GM19025 (cell line): ENCODE measurements at regions not wholly inside any gene's neighbourhood (a gene's known extent, or its start where the extent isn't known, plus 50 kb on each side); places are given as distances from the start of the nearest gene placed in this dataset.

Experiments used
- ATAC-seq: cut with Tn5 transposase; IDR thresholded peaks from one replicate; pipeline ENCODE4 v1.9.1; 2021; ENCODE audit warnings: mild to moderate bottlenecking, low read depth, moderate library complexity; ENCODE audit not compliant: unreplicated experiment

DNA sequence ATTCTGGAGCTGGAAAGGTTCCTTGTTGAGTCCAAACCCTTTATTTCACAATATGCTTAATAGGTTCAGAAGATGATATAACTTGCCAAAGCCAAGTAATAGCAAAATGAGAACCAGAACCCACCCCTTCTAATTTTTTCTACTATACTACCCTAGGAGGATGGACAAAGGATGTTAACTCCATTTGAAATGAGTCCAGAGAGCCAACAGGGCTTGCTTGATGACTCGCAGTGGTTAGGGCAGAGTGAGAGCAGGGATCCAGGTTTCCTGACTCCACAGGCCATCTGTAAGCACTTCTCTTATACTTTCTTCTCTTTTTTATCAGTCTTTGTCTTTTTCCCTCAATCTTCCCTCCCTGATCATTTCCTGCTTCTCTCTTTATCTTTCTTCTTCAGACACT lies 668.1 kb downstream of the MED13L start:
- ATAC-seq: no peak

DNA sequence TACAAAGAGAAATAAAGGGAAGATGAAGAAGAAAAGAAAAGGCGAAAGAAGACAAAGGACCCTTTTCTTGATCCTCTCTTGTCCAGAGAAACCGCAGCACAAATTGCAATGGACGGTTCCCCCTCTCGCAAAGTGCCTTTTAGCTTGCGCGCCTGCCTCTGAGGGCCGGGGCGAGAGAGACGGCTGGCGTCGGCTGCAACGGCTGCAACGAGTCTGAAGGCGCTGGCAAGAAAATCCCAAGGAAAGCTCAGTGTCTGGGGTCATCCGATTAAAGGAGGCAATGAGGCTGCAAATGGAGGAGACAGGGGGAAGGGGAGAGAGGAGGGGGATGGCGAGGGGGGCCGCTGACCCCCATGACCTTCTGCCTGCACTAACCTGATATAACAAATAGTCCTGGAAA lies 671.5 kb downstream of the MED13L start:
- no peak for ATAC-seq

DNA sequence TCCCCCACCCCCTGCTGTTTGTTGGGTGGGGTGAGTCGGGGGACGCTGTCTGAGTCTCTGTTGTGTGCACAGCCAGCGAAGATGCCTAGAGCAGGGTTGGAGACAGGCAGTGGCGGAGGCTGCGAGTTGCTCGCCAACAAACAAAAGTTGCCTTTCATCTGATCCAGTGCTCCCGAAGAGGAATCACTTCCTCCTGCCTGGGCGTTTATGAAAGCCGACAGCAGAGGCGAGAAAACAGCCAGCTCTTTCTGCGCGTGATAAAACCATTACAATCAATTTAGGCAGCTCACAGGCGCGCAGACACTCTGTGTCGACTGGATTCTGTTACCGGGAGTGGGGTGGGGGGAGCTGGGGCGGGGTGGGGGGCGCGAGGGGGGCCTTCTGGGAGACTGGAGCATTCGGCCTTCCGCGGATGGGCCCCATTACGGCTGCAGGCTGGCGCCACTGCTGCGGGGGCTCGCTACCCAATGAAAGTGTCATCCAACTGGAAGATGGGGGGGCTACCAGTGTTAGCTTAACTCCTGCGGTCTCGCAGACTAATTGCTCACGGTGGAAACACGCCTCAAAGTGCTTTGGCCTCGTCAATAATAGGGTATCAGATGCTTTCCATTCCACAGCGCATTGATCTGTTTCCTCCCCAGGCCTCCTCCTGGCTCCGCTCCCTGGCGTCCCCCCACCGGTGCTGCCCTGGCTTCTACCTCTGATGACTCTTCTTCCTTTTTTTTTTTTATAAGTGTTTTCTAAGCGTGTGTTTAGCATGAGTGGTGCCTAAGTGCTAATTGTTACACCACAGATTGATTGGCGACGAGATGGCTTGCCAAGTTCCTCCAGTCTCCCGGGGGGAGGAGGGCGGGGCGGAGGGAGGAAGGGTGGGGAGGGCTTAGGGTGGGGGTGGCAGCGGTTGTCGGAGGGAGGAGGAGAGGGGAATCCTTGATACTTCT lies 678.4 kb downstream of the MED13L start:
- no peak for ATAC-seq

DNA sequence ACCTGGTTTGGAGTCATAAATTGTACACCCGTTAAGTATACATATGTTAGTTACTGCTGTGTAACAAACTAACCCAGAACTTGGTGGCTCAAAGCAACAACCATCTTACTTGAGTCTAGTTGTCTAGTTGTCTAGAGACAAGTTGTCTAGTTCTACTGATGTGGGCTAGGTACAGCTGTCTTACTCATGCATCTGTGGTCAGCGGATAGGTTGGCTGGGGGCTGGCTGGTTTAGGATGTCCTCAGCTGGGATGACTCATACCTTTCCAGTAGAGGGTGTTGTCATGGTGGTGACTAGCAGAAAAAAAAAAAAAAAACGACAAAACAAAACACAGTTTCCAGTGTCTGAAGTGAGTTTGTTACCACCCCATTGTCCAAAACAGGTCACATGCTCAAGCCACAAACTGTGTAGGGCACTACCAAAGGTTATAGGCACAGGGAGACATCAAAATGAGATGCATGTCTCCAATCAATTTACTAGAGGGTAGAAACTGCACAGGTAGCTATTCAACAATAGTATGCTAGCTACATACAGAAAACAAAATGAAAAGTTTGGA lies 680.3 kb downstream of the MED13L start:
- no peak for ATAC-seq

DNA sequence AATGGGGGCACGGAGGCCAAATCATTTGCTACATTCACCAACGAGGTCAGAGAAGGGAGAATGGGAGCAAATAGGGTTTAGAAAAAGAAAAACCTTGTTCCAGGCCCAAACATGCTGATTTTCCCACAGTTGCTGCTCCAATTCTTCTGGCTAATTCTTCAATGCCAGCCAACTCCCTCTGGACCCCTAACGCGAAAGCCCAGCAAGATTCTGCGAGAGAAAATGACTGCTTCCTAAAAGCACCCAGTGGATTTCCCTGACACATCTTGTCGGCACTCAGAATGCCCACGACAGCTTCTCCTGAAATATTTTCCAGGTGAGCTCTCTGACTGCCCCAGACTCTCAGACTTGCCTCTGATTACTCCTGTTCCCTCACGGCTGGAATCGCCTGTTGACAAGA lies 689.4 kb downstream of the MED13L start:
- ATAC-seq: no peak

DNA sequence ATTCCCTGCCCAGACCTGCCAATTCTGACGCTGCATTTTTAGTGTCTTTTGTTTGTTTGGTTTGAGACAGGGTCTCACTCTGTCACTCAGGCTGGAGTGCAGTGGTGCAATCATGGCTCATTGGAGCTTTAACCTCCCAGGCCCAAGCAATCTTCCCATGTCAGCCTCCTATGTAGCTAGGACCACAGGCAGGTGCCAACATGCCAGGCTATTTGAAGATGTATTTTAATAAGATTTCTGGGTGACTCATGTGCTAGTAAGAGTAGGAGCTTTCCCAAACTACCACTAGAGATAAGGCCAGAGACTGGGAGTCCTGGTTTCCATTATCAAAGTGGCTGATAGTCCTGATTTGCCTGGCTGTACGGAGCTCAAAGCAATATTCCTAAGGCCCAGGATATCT lies 693.3 kb downstream of the MED13L start:
- ATAC-seq: no peak

DNA sequence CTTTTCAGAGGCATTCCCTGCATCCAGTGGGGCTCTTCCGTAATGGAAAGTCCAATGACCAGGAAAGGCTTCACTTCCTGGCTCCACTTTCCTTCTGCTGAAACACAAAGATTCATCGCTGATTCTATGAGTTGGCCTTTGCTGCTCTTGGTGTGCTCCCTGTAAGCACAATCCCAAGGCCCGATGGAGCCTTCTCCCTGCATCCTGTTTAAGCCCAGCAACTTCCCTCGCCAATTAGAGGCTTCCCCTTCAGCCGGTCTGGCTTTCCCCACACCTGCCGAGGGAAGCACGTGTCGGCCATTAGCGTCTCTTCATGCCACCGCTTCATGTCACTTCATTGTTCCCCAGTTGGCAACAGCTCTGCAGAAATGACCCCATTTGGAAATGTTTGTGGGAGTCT lies 693.9 kb downstream of the MED13L start:
- ATAC-seq: no peak

DNA sequence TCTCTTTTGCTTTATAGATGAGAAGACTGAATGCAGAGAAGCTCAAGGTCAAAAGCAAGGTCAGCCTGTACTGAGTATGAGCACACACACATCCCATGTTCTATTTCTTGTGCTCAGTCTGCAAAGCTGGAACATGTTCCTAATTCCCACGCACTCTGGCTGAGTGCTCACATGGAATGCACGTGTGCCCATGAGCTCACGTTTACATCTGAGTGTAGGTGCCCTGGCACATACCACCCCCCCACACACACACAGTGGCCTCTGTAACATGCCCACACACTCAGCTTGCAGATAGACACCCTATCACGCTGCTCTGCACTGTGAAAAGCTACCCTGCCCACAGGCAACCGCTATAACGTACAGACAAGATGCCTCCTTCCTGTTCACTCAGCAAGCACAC lies 700.1 kb downstream of the MED13L start:
- no peak for ATAC-seq

DNA sequence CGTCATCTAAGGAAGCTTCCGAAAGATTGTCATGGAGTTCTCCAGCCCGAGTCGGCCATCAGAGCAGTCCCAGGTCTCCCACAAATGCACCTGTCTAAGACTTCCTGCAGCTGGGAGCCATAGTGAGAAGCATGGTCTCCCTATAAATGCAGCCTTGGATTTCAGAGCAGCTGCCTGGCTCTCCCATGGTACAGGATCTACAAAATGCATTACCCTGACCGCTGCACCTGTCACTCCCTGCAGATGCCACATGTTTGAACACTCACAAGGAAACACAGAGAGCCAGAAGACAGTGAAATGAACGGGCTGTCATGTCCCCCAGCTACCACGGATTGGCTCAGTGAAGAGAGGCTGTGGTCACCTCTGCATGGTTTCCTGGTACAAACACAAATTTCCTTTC lies 702.7 kb downstream of the MED13L start:
- ATAC-seq: no peak

DNA sequence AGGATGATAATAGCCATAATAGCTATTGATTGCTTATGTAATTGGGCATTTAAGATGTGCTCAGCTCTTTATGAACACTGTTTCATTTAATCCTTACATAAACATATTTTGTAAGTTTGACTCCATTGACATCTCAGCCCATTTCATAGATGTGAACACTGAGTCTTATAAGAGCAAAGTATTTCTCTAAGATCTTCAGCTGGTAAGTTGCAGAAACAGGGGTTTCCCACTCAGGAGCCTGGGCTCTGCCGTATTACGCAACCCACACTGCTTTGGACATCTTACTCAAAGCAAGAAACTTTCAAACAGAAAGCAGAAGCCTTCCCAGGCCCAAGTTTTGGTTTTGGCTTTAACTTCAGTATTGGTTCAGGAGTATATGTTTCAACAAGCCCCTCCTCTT lies 705.1 kb downstream of the MED13L start:
- ATAC-seq: peak; percentile 97

DNA sequence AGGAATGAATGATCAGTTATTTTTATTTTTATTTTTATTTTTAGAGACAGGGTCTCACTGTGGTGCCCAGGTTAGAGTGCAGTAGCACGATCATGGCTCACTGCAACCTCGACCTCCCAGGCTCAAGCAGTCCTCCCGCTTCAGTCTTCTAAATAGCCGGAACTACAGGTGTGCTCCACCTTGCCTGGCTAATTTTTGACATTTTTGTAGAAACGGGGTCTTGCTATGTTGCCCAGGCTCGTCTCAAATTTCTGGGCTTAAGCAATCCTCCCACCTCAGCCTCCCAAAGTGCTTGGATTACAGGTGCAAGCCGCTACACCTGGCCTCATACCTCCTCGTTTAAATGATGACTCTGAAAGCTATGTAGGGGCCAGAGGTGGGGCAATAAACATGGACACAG lies 706.0 kb downstream of the MED13L start:
- no peak for ATAC-seq

DNA sequence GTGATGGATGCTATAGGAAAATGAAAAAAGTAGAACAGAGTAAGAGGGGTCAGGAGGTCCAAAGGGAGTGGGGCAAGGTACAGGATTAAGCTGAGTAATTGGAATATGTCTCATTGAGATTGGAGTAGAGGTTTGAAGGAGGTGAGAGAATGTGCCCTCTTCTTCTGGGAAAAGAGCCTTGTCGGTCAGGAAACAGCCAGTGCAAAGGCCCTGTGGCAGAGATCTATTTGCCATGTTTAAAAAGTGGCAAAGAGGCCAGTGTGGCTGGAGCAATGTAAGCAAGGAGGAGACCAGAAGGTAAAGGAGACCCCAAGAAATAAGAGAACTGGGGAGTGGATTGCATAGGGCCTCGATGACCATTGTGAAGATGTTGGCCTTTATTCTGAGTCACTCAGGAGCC lies 706.5 kb downstream of the MED13L start:
- no peak for ATAC-seq

DNA sequence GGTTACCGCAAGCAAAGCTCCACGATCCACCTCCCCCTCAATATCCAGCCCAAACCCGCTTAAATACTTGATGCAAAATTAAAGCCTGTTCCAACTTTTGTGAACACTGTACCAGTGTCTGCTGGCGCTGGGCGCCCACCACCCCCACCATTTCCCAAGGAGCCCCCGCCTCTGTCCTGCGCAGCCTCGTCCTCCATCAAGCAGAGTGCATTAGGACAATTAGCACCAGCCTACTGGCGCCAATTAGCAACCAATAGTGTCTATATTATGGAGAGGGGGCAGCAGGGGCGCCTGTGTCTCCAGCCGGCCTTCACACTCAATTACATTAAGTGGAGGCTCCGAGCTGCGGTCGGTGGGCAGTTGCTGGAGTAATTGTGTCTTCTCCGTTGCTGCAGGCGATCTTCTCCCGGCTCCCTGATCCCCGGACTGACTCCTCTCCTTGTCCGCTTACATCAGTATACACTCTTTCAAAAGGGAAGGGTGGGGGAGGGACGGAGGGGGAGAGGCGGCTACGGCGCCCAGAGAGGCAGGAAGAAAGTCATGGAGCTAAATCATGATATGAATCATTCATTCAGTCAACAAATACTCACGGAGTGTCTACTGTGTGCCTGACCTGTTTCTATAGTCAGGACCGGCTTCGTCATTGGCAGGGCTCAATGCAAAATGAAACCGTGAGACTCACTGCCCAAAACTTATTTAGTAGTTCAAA lies 707.3 kb downstream of the MED13L start:
- no peak for ATAC-seq

DNA sequence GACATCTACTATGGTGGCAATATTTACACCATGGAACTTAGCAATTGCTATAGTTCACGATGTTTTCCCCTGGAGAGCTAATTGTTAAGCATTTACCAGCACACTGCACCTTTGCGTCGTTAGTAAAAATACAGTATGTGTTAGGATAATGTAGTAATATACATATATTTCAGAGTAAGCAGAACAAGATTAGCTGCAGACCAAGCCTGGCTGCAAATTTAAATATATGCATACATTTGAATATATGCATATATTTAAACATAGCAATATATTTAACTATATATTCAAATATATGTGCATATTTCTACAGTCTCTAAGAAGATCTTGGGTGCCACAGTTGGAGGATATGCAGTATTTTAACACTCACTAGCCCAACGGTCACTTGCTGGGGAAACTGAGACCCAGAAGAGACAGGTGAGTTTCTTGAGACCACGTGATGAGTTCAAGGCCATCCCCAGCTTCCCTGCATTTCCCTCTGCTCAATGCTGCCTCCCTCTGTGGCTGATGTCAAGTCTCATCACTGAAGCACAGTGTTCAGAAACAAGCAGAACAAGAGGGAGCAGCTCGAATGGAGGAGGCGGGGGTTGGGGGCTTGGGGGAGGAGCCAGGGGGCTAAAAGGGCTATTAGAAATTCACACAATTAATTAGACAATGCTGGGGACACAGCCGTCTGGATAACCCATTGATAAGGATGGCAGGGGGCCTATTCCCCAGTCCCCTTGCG lies 708.0 kb downstream of the MED13L start:
- no peak for ATAC-seq

DNA sequence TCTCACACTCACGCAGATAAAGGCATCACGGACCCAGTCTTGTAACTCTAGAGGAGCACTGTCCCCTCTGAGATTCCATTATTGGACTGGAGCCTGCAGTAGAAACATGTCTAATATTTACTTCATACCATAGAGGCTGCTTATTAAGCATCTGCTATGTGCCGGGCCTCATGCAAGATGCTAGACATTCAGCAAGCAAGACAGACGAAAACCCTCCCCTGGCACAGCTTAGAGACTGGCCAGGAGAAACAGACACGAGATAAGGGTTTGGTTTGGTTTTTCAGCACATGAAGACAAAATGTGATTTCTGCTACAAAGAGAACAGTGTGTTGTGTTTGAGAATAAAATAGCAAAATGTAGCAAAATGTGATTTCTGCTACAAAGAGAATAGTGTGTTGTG lies 719.2 kb downstream of the MED13L start:
- ATAC-seq: no peak

DNA sequence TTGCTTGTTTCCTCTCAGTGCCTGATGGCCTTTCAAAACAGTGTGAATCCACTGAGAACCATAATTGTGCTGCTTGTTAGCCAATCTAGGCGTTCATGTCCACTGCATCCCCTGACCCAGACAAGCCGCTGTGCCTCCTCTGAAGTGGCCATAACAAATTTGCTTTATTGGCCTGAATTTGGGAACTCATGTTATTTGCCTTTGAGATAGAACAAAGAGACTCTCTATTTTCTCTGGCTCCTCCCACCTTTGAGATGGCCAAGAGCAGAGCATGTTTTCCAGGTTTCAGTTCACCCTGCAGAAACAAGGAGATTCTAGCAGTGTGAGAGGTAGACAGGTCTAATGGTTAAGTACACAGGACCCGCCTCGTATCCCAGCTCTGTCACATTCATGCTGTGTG lies 723.9 kb downstream of the MED13L start:
- ATAC-seq: no peak

DNA sequence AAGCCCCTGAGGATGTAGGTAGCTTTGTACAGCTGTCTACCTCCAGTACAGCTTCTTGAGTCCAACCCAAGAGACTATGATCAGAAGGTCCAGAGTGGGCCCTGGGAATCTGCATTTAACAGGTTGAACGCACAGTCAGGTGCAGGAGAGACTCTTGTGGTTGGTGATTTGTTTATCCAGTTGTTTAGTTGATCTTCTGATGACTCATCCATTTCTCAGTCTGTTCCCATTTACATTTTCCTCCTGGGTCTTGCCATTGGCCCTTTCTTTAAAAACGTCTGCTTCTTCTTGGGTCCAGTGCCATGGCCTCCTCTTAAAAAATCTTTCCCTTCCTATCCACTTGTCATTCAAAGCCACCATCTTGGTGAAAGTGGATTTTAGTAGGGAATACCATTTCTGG lies 734.2 kb downstream of the MED13L start:
- no peak for ATAC-seq

DNA sequence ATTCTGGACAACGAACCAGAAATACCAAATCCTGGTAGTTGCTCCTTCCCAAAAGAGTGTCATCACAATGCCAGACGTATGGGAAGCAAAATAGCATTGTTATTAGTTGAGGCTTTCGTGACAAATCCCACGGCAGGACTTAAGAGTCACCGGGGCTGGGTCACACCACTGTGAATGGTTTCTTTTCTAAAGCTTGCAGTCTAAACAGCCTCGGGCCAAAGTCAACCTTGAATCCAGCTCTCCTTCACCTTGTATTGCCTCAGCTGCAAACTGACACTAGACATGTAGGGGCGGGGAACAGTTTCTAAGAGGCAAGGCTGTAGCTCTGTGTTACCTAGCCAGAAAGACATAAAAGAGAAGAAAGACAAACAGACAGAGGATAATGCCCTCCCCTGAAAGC lies 734.8 kb downstream of the MED13L start:
- no peak for ATAC-seq

DNA sequence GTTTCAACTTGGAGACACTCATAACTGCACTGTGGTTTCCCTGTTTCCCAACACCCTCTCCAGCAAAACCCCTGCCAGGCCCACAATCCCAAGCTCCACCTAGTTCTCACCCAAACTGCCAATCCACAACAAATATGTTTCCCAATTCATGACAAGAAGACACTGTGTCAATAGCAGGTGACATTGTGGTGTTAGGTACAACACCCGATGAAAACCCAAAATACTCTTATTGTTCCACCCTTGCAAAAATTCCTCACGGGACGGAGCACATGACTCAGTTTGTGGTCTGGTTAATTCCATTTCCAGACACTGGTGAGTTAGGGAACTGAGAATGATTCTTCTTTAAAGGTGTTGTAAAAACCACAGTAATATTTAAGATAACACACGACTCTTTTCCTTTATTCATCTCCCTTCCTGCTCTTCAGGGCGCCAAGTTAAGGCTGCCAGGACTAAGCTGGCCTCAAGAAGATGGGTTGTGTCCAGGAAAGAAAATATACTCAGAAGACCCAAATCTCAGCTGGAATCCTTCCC lies 735.5 kb downstream of the MED13L start:
- ATAC-seq: no peak

DNA sequence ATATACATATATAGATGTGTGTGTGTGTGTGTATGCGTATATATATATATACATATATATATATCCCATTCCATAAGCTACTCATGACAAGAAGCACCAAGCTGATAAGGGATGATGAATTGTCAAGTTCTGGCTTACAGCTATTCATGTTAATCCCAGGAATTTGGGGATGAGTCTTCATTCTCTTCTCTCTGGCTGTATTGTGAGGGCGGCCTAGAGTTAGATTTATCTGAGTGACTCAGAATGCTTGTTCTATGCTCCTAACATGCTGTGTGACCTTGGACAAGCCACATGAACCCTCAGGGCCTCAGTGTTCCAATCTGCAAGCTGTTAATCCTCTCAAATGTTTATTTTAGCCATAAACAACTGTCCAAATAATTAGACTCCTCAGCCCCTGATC lies 749.0 kb downstream of the MED13L start:
- ATAC-seq: no peak
